HUES6 (cell line): ENCODE measurements at regions not wholly inside any gene's neighbourhood (a gene's known extent, or its start where the extent isn't known, plus 50 kb on each side); places are given as distances from the start of the nearest gene placed in this dataset.

Source experiments
- H3K27ac ChIP-seq: 2 replicates; pipeline ENCODE4 v1.7.0; 2013; ENCODE audit warnings: low read depth, mild to moderate bottlenecking, low read length, inconsistent platforms
- H3K27me3 ChIP-seq: 2 replicates; pipeline ENCODE4 v1.6.1; 2013; ENCODE audit warnings: low read length; ENCODE audit not compliant: control insufficient read depth, insufficient read depth
- H3K36me3 ChIP-seq: 2 replicates; pipeline ENCODE4 v1.6.1; 2013; ENCODE audit warnings: low read length; ENCODE audit not compliant: control insufficient read depth, insufficient read depth
- H3K4me1 ChIP-seq: 2 replicates; pipeline ENCODE4 v1.6.1; 2013; ENCODE audit warnings: low read length; ENCODE audit not compliant: control insufficient read depth, insufficient read depth
- H3K4me3 ChIP-seq: 2 replicates; pipeline ENCODE4 v1.5.1; 2013; ENCODE audit warnings: low read depth, low read length
- H3K9ac ChIP-seq: one replicate; pipeline ENCODE4 v1.6.1; 2013; ENCODE audit warnings: mild to moderate bottlenecking, low read length
- H3K9me3 ChIP-seq: 2 replicates; pipeline ENCODE4 v1.6.1; 2013; ENCODE audit warnings: low read depth, low read length; ENCODE audit not compliant: control insufficient read depth, insufficient read depth

DNA sequence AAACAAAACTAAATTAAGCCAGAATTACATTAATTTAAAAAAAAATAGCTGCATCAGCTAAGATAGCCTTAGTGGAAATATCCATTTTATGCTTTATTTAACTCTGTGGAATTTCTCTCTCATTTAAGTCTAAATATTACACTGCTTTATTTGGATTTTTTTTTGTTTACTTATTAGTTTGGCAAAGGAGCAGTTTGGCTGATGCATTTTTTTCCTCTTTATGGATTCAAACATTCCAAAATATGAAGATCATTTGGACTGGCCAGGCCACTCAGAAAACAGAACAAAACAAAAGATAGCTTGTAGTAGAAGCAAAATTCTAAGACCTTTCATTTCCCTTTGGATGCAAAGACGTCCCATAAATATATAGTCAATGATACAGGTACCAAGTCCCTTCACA lies 707.3 kb upstream of the UBE2E2 start:
- H3K9ac ChIP-seq, result no peak overlapping the region
- no peaks in the 10 kb centered on the region for H3K9me3 ChIP-seq
- H3K4me3 ChIP-seq, result no peak overlapping the region
- no peaks in the 10 kb centered on the region for H3K36me3 ChIP-seq
- H3K4me1 ChIP-seq, result peaks cover 3% of the 10 kb centered on the region; the same call in 1 of the 2 replicates
- H3K27ac ChIP-seq, result no peak overlapping the region
- H3K27me3 ChIP-seq, result peaks cover 7% of the 10 kb centered on the region; the same call in 1 of the 2 replicates

GRCh38 chr3:22496641-22497040 lies 706.5 kb upstream of the UBE2E2 start:
- Histone ChIP-seq H3K27ac (no peak overlapping the region), H3K27me3 (peaks cover 7% of the 10 kb centered on the region; the same call in 1 of the 2 replicates), H3K4me3 (no peak overlapping the region), H3K4me1 (peaks cover 3% of the 10 kb centered on the region; the same call in 1 of the 2 replicates), H3K9me3 (no peaks in the 10 kb centered on the region), H3K9ac (no peak overlapping the region), H3K36me3 (no peaks in the 10 kb centered on the region)

DNA sequence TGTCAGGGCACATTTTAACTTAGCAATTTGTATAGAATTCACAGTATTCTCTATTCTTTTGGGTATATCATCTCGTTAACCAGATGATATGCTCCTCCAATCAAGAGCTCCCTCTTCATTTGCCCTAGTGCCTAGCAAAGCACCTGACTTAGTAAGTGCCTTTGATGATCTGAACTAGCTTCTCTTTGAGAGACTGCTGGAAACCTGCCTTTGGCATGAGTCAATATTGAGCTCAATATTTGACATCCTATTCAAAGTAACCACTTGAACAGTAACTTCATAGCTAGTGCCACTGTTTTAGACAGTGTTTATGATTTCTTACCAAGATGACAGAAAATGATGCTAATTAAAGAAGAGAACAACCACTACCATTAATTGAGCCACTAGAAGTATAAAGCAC lies 696.3 kb upstream of the UBE2E2 start:
- Histone ChIP-seq H3K36me3 (no peaks in the 10 kb centered on the region), H3K4me1 (no peaks in the 10 kb centered on the region), H3K9ac (no peak overlapping the region), H3K4me3 (no peak overlapping the region), H3K9me3 (no peaks in the 10 kb centered on the region), H3K27ac (no peak overlapping the region), H3K27me3 (no peaks in the 10 kb centered on the region)

DNA sequence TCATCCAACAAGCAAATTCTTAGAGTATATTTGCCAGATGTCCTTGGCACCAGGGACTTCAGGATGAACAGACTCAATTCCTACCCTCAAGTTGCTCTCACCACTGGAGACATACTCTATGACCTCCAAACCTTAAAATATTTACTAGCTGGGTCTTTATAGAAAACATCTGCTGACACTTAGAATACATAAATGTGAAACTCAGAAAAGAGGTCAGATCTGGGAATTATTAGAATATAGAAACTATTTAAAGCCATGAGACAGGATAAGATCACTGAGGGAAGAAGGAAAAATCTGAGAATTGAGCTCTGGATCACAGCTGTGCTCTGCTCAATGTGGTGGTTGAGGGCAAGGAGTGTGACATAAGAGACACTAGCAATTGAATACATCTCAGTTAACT lies 695.4 kb upstream of the UBE2E2 start:
- Histone ChIP-seq H3K9ac (no peak overlapping the region), H3K27me3 (no peaks in the 10 kb centered on the region), H3K27ac (no peak overlapping the region)

DNA sequence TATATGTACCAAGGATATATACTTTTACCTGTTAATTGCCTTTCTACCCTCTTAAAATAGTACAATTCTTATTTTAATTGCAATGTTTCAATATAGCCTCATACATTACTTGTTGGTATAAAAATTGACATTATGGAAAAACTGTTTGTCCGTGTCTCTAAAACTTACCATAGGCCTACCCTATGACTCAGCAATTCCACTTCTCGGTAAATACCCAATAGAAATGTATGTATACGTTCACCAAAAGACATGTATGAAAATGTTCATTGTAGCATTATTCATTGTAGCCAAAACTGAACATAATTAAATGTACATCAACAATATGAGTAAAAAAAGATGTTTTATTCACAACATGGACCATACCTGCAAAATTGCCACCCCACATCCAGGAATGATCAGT lies 679.2 kb upstream of the UBE2E2 start:
- H3K4me1 ChIP-seq, result no peaks in the 10 kb centered on the region
- H3K36me3 ChIP-seq, result no peaks in the 10 kb centered on the region
- H3K9me3 ChIP-seq, result 0 out of 2 replicates have a peak, but pooled peaks cover under 1% of the 10 kb centered on the region
- no peaks in the 10 kb centered on the region for H3K27me3 ChIP-seq
- H3K4me3 ChIP-seq, result no peak overlapping the region
- no peak overlapping the region for H3K27ac ChIP-seq
- H3K9ac ChIP-seq, result no peak overlapping the region

More for the DNA sequence above, 695.4 kb upstream of the UBE2E2 start:
- Histone ChIP-seq H3K36me3 (no peaks in the 10 kb centered on the region), H3K4me1 (no peaks in the 10 kb centered on the region), H3K9me3 (no peaks in the 10 kb centered on the region), H3K4me3 (no peak overlapping the region)

GRCh38 chr3:22526266-22526837 lies 676.8 kb upstream of the UBE2E2 start:
- Histone ChIP-seq H3K27ac (no peak overlapping the region), H3K36me3 (no peaks in the 10 kb centered on the region), H3K9me3 (no peaks in the 10 kb centered on the region), H3K4me3 (no peak overlapping the region), H3K9ac (no peak overlapping the region), H3K4me1 (no peaks in the 10 kb centered on the region), H3K27me3 (no peaks in the 10 kb centered on the region)

DNA sequence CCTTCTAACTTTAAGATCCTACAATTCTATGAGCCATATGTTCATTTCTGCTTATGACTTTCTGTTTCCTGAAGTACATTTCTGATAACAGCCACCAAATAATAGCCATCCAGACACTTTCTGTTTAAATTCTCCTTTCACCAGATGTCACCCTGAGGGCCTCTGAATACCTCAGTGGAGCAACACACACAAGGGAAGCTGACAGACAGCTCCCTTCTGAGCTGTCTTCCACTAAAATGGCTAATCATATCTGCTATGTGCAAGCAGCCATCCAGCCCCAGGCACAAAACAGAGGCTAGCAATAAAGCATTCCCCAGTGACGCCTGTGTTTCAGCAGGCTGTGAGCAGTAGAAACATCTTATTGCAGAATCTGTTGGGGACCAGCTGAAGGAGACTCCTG lies 666.6 kb upstream of the UBE2E2 start:
- Histone ChIP-seq H3K4me3 (no peak overlapping the region), H3K4me1 (no peaks in the 10 kb centered on the region), H3K36me3 (no peaks in the 10 kb centered on the region), H3K27ac (no peak overlapping the region), H3K9ac (no peak overlapping the region), H3K27me3 (peaks cover 2% of the 10 kb centered on the region; the same call in 1 of the 2 replicates), H3K9me3 (no peaks in the 10 kb centered on the region)

DNA sequence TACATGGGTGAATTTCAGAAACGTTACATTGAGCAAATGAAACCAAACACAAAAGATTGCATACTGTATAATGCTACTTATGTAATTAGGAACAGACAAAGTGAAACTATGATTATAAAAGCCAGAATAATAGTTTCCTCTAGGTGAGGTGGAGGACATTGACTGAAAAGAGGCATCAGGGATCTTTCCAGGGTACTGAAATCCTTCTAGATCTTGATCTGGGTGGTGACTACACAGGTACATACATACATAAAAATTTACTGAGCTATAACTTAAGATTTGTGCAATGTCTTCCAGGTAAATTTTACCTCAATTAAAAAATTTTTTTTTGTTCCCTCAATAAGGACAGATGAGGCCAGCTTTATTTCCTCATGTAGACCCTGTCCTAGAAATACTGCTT lies 665.6 kb upstream of the UBE2E2 start:
- no peaks in the 10 kb centered on the region for H3K36me3 ChIP-seq
- H3K9ac ChIP-seq, result no peak overlapping the region
- no peaks in the 10 kb centered on the region for H3K4me1 ChIP-seq
- H3K4me3 ChIP-seq, result no peak overlapping the region
- no peak overlapping the region for H3K27ac ChIP-seq
- H3K27me3 ChIP-seq, result peaks cover 2% of the 10 kb centered on the region; the same call in 1 of the 2 replicates
- no peaks in the 10 kb centered on the region for H3K9me3 ChIP-seq

DNA sequence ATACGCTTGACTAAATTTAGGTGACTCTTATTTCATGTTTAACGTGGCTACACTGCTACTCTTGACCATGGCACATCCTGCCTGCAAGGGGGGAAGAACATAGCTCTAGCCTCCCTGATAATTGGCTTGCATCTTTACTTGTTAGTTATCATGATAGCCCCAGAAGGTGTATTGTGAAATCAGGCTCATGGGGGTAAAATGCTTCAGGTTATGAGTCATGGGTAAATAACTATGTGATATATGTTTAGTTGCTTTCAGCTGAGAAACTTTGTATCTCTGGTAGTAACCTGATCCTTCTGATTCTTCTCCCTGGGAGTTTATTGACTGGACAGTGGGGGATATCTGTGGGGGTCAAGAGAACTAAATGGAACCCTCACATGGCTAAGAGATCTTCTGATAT lies 660.8 kb upstream of the UBE2E2 start:
- Histone ChIP-seq H3K27me3 (no peaks in the 10 kb centered on the region), H3K4me1 (no peaks in the 10 kb centered on the region), H3K36me3 (no peaks in the 10 kb centered on the region), H3K4me3 (no peak overlapping the region), H3K9ac (no peak overlapping the region), H3K27ac (no peak overlapping the region), H3K9me3 (no peaks in the 10 kb centered on the region)

- H3K27ac ChIP-seq, result no peak overlapping the region
- no peaks in the 10 kb centered on the region for H3K36me3 ChIP-seq
- no peak overlapping the region for H3K4me3 ChIP-seq
- no peak overlapping the region for H3K9ac ChIP-seq
- H3K27me3 ChIP-seq, result no peaks in the 10 kb centered on the region
- H3K4me1 ChIP-seq, result no peaks in the 10 kb centered on the region
- H3K9me3 ChIP-seq, result no peaks in the 10 kb centered on the region
Measured at GRCh38 chr3:22555753-22556435, 647.2 kb upstream of the UBE2E2 start.

GRCh38 chr3:22565393-22565792 lies 637.7 kb upstream of the UBE2E2 start:
- no peaks in the 10 kb centered on the region for H3K4me1 ChIP-seq
- no peaks in the 10 kb centered on the region for H3K9me3 ChIP-seq
- H3K36me3 ChIP-seq, result no peaks in the 10 kb centered on the region
- no peak overlapping the region for H3K27ac ChIP-seq
- no peak overlapping the region for H3K4me3 ChIP-seq
- no peaks in the 10 kb centered on the region for H3K27me3 ChIP-seq
- no peak overlapping the region for H3K9ac ChIP-seq
